A549 (cell line): ENCODE measurements at regions not wholly inside any gene's neighbourhood (a gene's known extent, or its start where the extent isn't known, plus 50 kb on each side); places are given as distances from the start of the nearest gene placed in this dataset.

Source experiments
- ATAC-seq, 2 experiments: fragments of 200-7000 bp in 1 of 2; fragments of >200 bp in 1 of 2; cut with Nextera tagmentation in 1 of 2; cut with Tn5 transposase in 1 of 2; 3 replicates each; pipeline versions ENCODE4 v1.8.0 to v1.9.1; 2018 to 2020; ENCODE audit warnings: mild to moderate bottlenecking in 1 of 2, moderate library complexity in 1 of 2
- CTCF ChIA-PET: fragments of 300-600 bp; sonication (Branson Sonifier 250); formaldehyde crosslinking; extraction: SDS; loops from one replicate; lab custom pipeline; 2021; ENCODE audit warnings: antibody characterized with exemption, inconsistent platforms; lab: Yijun Ruan, JAX
- POLR2A ChIA-PET: fragments of 350-600 bp; formaldehyde crosslinking; extraction: SDS; loops from one replicate; lab custom pipeline; 2021; ENCODE audit warnings: antibody characterized with exemption, inconsistent platforms; lab: Yijun Ruan, JAX
- DNase-seq, 2 experiments: peaks; one replicate each; pipeline versions ENCODE4 v3.0.0 to v3.0.0-alpha.2; 2011 to 2016; ENCODE audit warnings: low read depth in 1 of 2, low spot score in 1 of 2
- FAIRE-seq: peaks from 2 replicates; lab custom pipeline; 2011; peaks lifted over from hg19 to GRCh38; lab: Jason Lieb, UNC
- H3K27ac ChIP-seq, 2 experiments: fragments of >200 bp; sonication (Bioruptor Twin); formaldehyde crosslinking; 3 replicates each; pipeline ENCODE4 v1.5.1; 2016 to 2017
- H3K4me1 ChIP-seq: fragments of >200 bp; sonication (Bioruptor Twin); formaldehyde crosslinking; 3 replicates; pipeline ENCODE4 v1.6.1; 2016
- H3K4me2 ChIP-seq: fragments of >200 bp; sonication (Bioruptor Twin); formaldehyde crosslinking; 3 replicates; pipeline ENCODE4 v1.6.1; 2016
- H3K4me3 ChIP-seq: fragments of >200 bp; sonication (Bioruptor Twin); formaldehyde crosslinking; 3 replicates; pipeline ENCODE4 v1.5.1; 2016
- H3K9me3 ChIP-seq: fragments of >200 bp; sonication (Bioruptor Twin); formaldehyde crosslinking; 3 replicates; pipeline ENCODE4 v1.6.1; 2016
- ATOH8 ChIP-seq: fragments of 250-450 bp; sonication (Bioruptor Pico); IDR thresholded peaks from 2 replicates; pipeline ENCODE4 v1.5.0; 2020; ENCODE audit warnings: low read depth, mild to moderate bottlenecking, moderate library complexity
- CHD2 ChIP-seq: fragments of 150-350 bp; IDR thresholded peaks from 2 replicates; pipeline ENCODE4 v1.6.1; 2014; ENCODE audit warnings: low read length; ENCODE audit not compliant: partially characterized antibody
- CTCF ChIP-seq: fragments of >200 bp; sonication (Bioruptor Twin); formaldehyde crosslinking; IDR thresholded peaks from 3 replicates; pipeline ENCODE4 v1.5.1; 2016
- ESRRA ChIP-seq: fragments of 150-350 bp; IDR thresholded peaks from 2 replicates; pipeline ENCODE4 v1.6.1; 2014; ENCODE audit warnings: mild to moderate bottlenecking, low read length, borderline replicate concordance
- FOXS1 ChIP-seq: fragments of 250-450 bp; sonication (Bioruptor Pico); IDR thresholded peaks from 2 replicates; pipeline ENCODE4 v1.5.0; 2020; ENCODE audit warnings: mild to moderate bottlenecking, moderate library complexity
- HOXA7 ChIP-seq: fragments of 250-450 bp; sonication (Bioruptor Pico); IDR thresholded peaks from 2 replicates; pipeline ENCODE4 v1.5.0; 2020; ENCODE audit warnings: mild to moderate bottlenecking, moderate library complexity
- HOXB13 ChIP-seq: fragments of 250-450 bp; sonication (Bioruptor Pico); IDR thresholded peaks from 2 replicates; pipeline ENCODE4 v1.5.0; 2020; ENCODE audit warnings: low read depth, mild to moderate bottlenecking, moderate library complexity
- KDM1A ChIP-seq: fragments of 200-600 bp; sonication (generic); IDR thresholded peaks from 2 replicates; pipeline ENCODE4 v1.6.1; 2016; ENCODE audit warnings: low read depth, mild to moderate bottlenecking
- MAFK ChIP-seq: fragments of 450-650 bp; IDR thresholded peaks from 2 replicates; pipeline ENCODE4 v1.6.1; 2014; ENCODE audit not compliant: partially characterized antibody
- MYC ChIP-seq: IDR thresholded peaks from 2 replicates; pipeline ENCODE4 v1.6.1; 2012; ENCODE audit warnings: mild to moderate bottlenecking, inconsistent platforms, low read length, improper control_type of control experiment, borderline replicate concordance
- NPAS2 ChIP-seq: fragments of 250-450 bp; sonication (Bioruptor Pico); IDR thresholded peaks from 2 replicates; pipeline ENCODE4 v1.8.0; 2022; ENCODE audit warnings: mild to moderate bottlenecking, moderate library complexity, borderline replicate concordance
- PHF8 ChIP-seq: fragments of 200-600 bp; sonication (generic); IDR thresholded peaks from 2 replicates; pipeline ENCODE4 v1.6.1; 2016; ENCODE audit warnings: low read depth, mild to moderate bottlenecking, antibody characterized with exemption, moderate library complexity, borderline replicate concordance
- POLR2A ChIP-seq: IDR thresholded peaks from 2 replicates; pipeline ENCODE4 v1.6.1; 2012; ENCODE audit warnings: mild to moderate bottlenecking, low read length
- RAD21 ChIP-seq, 2 experiments: fragments of >200 bp in 1 of 2; sonication (Bioruptor Twin) in 1 of 2; formaldehyde crosslinking in 1 of 2; IDR thresholded peaks in 1 of 2; conservative IDR thresholded peaks in 1 of 2; 2 replicates in 1 of 2; 3 replicates in 1 of 2; pipeline ENCODE4 v1.6.1; 2012 to 2018; ENCODE audit warnings: inconsistent platforms in 1 of 2
- USF2 ChIP-seq: fragments of 450-650 bp; IDR thresholded peaks from 2 replicates; pipeline ENCODE4 v1.6.1; 2014; ENCODE audit warnings: antibody characterized with exemption
- ZFP36 ChIP-seq: fragments of 450-650 bp; IDR thresholded peaks from 2 replicates; pipeline ENCODE4 v1.6.1; 2014; ENCODE audit warnings: borderline replicate concordance; ENCODE audit not compliant: partially characterized antibody
- ZNF302 ChIP-seq: fragments of 250-450 bp; sonication (Bioruptor Pico); IDR thresholded peaks from 2 replicates; pipeline ENCODE4 v1.9.0; 2021; ENCODE audit warnings: inconsistent platforms, mild to moderate bottlenecking, moderate library complexity
- WGBS: methylation state at CpG from one replicate; pipeline ENCODE4 v1.1.6; 2017; ENCODE audit errors: missing lambda C conversion rate; 5-methylcytosine and 5-hydroxymethylcytosine counted together

- no peak for TF ChIP-seq CHD2
- TF ChIP-seq NPAS2 (CRISPR knock-in tag), result no peak
- no peak for TF ChIP-seq USF2
- TF ChIP-seq KDM1A, result no peak
- no peak for TF ChIP-seq ATOH8 (CRISPR knock-in tag)
- no peak for TF ChIP-seq HOXB13
- no peak for TF ChIP-seq RAD21 (conservative IDR thresholded peaks at IDR 0.05 in 1 of 2, IDR thresholded peaks at IDR 0.05 in 1 of 2)
- no peak for TF ChIP-seq MAFK
- no peak for TF ChIP-seq ZFP36
- ATAC-seq, result no peak
- H3K4me2 ChIP-seq, result no peak overlapping the region
- WGBS, result 5% methylated on average over 2 of the region's 2 CpGs
- no peaks in the 10 kb centered on the region for H3K9me3 ChIP-seq
- FAIRE-seq, result no peak
- H3K27ac ChIP-seq, result no peak overlapping the region
- no peak overlapping the region for H3K4me3 ChIP-seq
- POLR2A ChIA-PET, result no interaction called here
- CTCF ChIA-PET, result no interaction called here
- no peak for DNase-seq
- H3K4me1 ChIP-seq, result no peaks in the 10 kb centered on the region
Measured at GRCh38 chr1:82392513-82392912, 591.8 kb downstream of the ADGRL2 start.

GRCh38 chr1:82391712-82392111 lies 591.0 kb downstream of the ADGRL2 start:
- TF ChIP-seq HOXA7 (CRISPR knock-in tag), result no peak
- no peak for TF ChIP-seq PHF8
- no peak for TF ChIP-seq ZNF302 (CRISPR knock-in tag)
- no peak for TF ChIP-seq CTCF
- no peak for TF ChIP-seq ESRRA
- TF ChIP-seq MYC, result no peak
- no peak for TF ChIP-seq POLR2A
- TF ChIP-seq, all 56 proteins: peak for 0
- H3K4me3 ChIP-seq, result no peak overlapping the region
- no peak overlapping the region for H3K4me2 ChIP-seq
- ATAC-seq, result no peak
- CTCF ChIA-PET, result no interaction called here
- no peaks in the 10 kb centered on the region for H3K4me1 ChIP-seq
- 35% methylated on average over 2 of the region's 2 CpGs for WGBS
- POLR2A ChIA-PET, result no interaction called here
- H3K27ac ChIP-seq, result no peak overlapping the region
- no peak for DNase-seq
- no peak for FAIRE-seq
- no peaks in the 10 kb centered on the region for H3K9me3 ChIP-seq

- CTCF ChIA-PET, result no interaction called here
- WGBS, result 67% methylated on average over 1 of the region's 1 CpG
- ATAC-seq, result no peak
Measured at GRCh38 chr1:82390627-82391026, 589.9 kb downstream of the ADGRL2 start.

More at GRCh38 chr1:82390627-82391026, 589.9 kb downstream of the ADGRL2 start:
- no peaks in the 10 kb centered on the region for H3K9me3 ChIP-seq
- H3K4me1 ChIP-seq, result no peaks in the 10 kb centered on the region
- no peak overlapping the region for H3K4me2 ChIP-seq
- POLR2A ChIA-PET, result no interaction called here
- TF ChIP-seq CTCF, result no peak
- no peak for TF ChIP-seq USF2
- TF ChIP-seq FOXS1 (CRISPR knock-in tag), result no peak
- FAIRE-seq (no peak), DNase-seq (no peak)
- H3K27ac ChIP-seq, result no peak overlapping the region
- H3K4me3 ChIP-seq, result no peak overlapping the region
